Globus pallidus (tissue), 1 donor: ENCODE measurements at regions not wholly inside any gene's neighbourhood (a gene's known extent, or its start where the extent isn't known, plus 50 kb on each side); places are given as distances from the start of the nearest gene placed in this dataset.

Experiments used
- DNase-seq: peaks from one replicate; pipeline ENCODE4 v3.0.0-alpha.2; 2015; ENCODE audit warnings: low spot score

GRCh38 chr6:6783721-6784120 is 195.2 kb downstream of the LY86 start:
- no peak for DNase-seq

- no peak for DNase-seq
Measured at GRCh38 chr6:6784514-6785162, 196.1 kb downstream of the LY86 start.

DNA sequence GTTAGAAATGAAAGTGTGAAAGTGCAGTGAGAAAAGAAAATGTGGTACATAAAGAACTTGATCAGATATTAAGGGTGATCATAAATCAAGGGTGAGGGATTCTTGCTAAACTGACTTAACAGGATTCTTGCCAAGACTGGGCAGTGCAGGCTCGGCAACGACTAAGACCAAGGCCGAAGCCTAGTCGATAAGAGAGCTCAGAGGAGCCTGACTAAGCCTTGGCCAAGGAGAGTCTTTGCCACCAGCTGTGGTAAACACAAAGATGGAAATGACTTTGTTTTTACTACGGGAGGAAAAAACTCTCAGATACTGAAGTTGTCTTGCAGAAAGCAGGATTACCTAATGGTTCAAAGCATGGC is 196.6 kb downstream of the LY86 start:
- DNase-seq: no peak

DNA sequence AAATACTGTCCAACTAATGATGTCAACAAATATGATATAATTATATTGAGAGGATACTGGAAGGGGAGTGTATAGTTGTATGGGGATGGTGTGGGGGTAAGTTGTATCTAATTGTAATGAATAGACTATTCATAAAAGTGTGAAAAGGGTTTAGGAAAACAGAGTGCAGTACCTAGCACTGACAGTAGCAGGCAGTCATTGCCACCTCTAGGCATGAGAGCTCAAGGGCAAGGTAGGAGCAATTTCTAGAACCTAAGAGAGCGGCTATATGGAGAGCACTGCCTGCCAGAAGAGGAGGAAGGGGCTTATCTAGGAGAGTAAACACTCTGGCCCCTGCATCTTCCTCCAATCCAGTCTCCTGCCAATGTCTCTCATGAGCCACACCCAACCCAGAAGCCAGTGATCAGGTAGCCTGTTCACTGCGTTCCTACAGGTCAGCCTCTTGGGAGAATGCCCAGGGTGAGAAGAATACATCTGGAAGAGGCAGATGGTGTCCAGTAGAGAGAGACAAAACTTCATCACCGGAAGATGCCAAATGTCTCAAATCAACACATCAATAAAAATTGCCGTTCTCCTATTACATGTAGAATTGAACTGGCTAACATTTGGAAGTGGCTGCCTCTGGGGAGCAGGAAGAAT is 200.0 kb downstream of the LY86 start:
- DNase-seq: no peak

GRCh38 chr6:6790393-6790792 is 201.9 kb downstream of the LY86 start:
- no peak for DNase-seq

DNA sequence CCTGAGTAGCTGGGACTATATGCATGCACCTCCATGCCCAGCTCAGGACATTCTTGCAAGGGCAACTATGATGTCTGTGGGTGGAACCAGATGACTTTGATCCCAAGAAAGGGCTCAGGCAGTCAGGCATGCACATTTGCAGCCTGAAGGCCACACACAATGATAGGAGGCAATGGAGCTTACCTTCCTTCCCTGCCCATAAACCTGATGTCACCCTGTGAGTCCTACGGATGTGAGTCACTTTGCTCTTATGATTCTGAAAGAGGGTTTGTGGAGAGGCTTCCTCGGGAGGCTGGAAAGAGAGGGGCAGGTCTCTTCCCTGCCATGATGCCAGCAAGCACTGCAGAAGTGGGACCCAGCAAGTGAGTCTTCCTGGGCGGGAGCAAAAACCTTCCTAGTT is 202.4 kb downstream of the LY86 start:
- DNase-seq: no peak

DNA sequence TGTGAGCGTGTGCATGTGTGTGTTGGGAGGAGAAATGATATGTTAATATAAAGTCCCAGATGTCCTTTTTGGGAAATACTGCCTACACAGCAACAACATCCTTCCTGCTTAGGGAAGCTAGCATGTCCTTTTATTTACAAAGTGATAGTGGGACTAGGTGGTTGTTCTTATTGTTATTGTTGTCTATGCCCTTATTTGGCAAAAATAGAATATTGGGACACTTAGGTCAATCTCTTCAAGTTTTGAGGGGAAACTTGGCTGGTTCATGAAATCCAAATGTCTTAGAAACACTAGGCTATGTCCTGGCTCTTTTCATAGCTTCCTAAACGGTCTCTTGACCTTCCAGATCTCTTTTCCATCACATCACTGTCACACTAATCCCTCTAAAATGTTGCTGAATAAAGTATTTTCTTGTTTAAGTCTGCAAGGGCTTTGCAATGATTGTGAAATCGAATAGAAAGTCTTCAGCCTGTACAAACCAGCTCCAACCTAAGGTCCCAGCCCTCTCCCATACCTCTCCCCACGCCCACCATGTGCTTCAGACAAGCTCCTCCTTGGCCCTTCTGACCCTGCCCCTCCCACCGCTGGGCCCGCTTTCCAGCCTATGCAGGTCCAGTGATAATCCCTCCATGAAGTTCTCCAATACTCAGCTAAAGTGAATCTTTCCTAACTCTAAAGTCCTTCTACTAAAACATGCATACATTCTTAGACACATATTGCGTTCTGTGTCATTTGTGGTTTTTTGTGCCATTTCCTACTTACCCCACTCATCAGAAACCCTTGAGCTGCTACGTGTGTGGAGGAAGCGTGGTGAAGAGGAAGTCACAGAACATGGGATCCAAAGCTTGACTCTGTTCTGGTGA is 205.1 kb downstream of the LY86 start:
- no peak for DNase-seq

GRCh38 chr6:6795393-6795792 is 206.9 kb downstream of the LY86 start:
- no peak for DNase-seq

GRCh38 chr6:6796818-6797217 is 208.3 kb downstream of the LY86 start:
- DNase-seq: no peak

- DNase-seq: no peak
Measured at GRCh38 chr6:6798448-6798860, 209.9 kb downstream of the LY86 start.

DNA sequence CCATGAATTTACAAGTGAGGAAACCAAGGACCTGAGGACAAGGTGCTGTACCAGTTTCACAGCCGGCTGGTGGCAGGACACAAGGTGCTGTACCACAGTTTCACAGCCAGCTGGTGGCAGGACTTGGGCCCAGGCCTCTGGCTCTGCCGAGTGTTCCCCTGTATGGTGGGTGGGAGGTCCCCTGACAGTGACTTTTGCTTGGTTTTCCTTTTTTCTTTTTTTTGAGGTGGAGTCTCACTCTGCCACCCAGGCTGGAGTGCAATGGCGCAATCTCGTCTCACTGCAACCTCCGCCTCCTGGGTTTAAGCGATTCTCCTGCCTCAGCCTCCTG is 212.4 kb downstream of the LY86 start:
- DNase-seq: no peak

DNA sequence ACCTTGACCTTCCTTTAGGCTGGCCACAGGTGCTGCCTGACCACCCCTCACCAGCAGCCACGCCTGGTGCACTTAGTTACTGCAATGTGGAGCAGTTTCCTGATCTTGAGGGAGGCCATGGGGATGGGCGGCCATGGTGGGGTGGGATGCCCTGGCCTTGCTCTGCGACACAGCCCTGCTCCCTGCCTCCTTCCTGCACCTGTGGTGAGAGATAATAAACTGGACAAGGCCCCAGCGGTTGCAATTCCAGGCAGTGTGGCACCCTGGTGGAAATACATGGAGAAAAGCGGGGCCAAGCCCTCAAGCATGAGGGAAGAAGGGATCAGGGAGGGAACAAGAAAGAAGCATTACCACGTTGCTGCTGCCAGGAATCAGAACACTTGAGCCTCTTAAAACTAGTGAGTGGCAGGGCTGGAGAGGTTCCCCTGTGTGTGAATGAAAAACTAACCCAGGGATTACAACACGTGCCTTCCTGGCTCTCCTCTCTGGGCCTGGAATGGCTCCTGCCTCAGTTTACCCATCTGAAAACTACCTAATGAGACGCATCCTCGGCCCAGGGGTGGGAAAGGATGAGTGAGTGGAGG is 213.2 kb downstream of the LY86 start:
- no peak for DNase-seq

- no peak for DNase-seq
Measured at GRCh38 chr6:6803180-6803977, 214.9 kb downstream of the LY86 start.

GRCh38 chr6:6804843-6805615 is 216.5 kb downstream of the LY86 start:
- no peak for DNase-seq

GRCh38 chr6:6806844-6807518 is 218.5 kb downstream of the LY86 start:
- DNase-seq: peak; percentile 49

GRCh38 chr6:6808343-6808742 is 219.8 kb downstream of the LY86 start:
- DNase-seq: no peak

- DNase-seq: no peak
Measured at GRCh38 chr6:6808915-6809314, 220.4 kb downstream of the LY86 start.

GRCh38 chr6:6810727-6811126 is 222.2 kb downstream of the LY86 start:
- DNase-seq: no peak

- DNase-seq: no peak
Measured at GRCh38 chr6:6811128-6812009, 222.8 kb downstream of the LY86 start.

DNA sequence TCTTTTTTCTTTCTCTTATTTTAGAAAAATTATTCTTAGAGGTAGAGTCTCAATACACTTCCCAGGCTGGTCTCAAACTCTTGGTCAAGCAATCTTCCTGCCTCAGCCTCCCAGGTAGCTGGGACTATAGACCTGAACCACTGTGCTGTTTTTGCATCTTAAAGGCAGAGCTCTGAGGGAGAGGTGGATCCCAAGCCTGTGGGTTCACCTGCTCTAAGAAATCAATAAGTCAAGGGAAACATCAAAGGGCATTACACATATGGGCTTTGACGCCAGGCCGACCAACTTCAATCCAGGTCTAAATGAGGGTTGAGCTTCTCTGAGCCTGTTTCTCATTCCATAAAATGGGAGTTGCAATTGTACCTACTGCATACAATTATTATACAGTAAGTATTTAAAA is 223.9 kb downstream of the LY86 start:
- DNase-seq: no peak
